ENCODE measurements at regions not wholly inside any gene's neighbourhood (a gene's known extent, or its start where the extent isn't known, plus 50 kb on each side); places are given as distances from the start of the nearest gene placed in this dataset.

DNA sequence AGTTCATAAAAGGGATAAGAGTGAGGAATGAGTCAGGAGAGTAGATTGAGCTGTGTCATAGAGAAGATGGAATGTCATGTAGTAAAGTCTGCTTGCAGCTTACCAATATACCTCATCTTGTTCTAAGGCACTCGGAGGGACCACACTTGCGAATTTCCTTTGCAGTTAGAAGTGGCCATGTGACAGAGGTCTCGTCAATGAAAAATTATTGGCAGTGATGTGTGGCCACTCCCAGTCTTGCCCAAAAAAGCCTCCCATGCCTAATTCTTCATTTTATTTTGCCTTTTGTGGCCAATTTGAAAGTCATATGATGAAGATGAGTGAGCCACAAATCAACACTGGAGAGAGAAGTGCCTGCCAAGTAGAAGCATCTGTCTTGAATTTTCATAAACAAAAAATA lies 465.6 kb upstream of the ZNF385D start:
- no peak for DNase-seq (ENCODE audit: low read depth in 2 of 2)

DNA sequence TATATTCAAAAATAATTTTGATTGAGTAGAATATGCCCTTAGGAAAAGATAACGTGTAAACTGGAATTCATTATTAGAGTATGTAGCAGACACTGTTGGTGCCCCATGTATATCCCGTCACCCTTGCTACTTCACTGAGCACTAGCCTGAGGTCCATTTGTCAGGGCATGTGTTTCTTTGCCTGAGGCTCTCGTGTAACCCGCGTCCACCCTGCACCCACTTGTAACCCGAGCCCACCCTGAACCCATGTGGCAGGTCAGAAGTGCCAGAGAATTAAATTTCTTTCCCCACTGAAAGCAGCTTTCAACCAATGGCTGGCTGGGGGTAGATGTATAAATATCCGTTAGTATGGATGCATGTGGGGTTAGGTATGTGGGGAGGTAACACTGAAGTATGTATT lies 474.2 kb upstream of the ZNF385D start:
- no peak for DNase-seq (ENCODE audit: low read depth in 2 of 2)

DNA sequence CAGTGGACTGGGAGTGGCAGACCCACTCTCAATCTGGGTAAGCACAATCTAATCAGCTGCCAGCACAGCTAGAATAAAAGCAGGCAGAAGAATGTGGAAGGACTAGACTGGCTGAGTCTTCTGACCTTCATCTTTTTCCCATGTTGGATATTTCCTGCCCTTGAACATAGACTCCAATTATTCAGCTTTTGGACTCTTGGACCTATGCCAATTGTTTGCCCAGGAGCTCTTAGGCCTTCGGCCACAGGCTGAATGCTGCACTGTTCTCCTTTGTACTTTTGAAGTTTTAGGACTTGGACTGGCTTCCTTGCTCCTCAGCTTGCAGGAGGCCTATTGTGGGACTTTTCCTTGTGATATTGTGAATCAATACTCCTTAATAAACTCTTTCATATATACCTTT lies 477.7 kb upstream of the ZNF385D start:
- DNase-seq (ENCODE audit: low read depth in 2 of 2) = no peak

DNA sequence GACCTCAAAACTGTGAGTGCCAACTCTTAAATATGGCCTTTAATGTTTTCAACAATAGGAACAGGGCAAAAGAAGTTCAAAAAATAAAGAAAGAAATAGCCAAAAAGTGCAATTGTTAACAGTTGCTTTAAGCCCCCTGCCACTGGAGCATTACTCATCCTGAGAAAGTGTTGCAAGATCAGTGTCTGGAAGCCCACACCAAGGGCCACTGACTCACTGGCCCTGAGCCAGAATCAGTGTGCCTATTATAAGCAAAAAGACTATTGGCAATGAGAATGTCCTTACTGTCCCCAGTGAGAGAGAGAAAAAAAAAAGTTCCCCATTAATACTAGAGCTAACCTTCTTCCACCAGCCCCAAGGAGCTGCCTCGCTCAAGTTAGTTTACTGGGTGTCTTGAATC lies 480.1 kb upstream of the ZNF385D start:
- DNase-seq (ENCODE audit: low read depth in 2 of 2) = no peak

DNA sequence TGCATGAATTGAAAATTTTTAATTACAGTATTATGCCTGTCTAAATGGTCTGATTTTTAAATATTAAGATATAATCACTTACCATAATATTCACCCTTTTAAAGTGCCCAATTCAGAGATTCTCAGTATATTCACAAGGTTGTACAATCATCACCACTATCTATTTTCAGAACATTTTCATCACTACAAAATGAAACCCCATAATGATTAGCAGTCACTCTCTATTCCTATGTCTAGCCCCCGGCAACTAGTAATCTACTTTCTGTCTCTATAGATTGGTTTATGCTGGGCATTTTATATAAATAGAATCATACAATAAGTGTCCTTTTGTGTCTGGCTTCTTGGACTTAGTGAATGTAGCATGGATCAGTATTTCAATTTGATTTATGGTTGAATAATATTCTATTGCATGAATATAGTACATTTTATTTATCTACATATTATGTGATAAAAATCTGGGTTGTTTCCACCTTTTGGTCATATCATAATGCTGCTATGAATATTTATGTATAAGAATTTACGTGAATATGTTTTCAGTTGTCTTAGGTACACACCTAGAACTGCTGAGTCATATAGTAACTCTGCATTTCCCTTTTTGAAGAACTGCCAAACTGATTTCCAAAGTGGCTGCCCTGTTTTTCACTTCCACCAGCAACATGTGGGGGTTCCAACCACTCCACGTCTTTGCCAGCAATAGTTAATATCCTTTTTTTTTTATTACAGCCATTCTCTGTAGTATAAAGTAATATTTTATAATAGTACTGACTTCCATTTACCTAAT lies 485.7 kb upstream of the ZNF385D start:
- no peak for DNase-seq (ENCODE audit: low read depth in 2 of 2)

DNA sequence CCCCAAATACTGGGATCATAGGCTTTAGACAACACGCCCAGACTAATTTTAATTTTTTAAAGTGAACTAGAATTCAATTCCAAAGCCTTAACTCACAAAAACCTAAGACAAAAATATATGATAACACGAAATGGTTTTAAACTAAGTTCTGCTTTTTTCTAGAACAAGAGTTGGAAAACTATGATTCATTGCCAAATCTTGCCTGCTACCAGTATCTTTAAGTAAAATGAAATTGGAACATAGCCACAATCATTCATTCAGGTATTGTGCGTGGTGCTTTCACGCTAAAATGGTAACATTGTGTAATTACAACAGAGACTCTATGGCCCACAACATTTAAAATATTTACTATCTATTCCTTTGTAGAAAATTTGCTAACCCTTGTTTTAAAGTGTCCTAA lies 488.0 kb upstream of the ZNF385D start:
- DNase-seq (ENCODE audit: low read depth in 2 of 2) = no peak

DNA sequence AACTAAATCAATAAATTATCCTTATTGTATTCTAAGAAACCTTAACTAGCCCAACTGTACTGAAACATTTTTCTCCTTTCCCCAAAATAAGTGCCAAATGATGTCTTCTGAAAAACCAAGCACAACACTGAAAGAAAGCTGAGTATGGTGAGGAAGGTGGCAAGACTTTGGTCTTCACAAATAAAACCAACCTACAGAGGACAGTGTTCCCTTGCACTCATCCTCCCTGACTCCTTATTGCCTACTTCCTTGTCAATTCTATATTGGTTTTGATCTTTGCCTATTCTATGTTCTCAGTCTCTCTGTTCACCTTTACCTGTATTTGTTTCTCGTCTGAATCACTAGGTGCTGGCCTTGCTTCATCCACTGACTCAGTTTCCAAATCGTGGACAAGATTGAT lies 490.1 kb upstream of the ZNF385D start:
- no peak for DNase-seq (ENCODE audit: low read depth in 2 of 2)

DNA sequence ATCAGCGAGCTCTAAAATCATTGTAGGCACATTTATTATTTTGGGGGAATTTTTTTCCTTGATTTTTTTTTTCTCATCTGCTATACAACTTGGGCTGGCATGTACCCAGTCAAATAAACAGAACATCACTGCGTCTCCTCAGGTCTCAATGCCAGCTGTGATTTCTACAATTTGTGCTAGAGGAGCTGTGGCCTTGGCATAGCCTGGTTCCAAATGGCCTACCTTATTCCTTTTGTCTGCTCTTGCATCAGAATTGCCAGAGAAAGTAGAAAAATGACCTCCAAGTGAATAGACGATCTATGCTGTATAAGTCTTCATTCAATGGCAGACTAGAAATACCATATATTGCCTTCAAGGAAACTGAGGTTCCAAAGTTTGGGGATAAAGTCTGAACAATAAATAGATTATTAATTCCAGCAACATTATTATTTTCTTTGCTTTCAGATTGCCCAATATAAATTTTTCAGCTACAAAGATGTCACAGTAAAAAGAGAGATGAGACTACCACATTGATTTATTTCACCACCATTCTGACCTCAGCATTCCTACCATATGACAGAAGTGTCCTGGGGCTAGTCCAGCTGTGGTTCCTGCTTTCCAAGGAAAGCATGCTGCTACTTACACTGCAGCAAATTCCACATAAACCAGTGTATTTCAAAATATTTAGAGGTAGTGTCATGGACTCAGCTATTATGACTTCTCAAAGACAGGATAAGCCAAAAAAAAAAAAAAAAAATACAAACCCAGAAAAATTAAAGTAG lies 493.9 kb upstream of the ZNF385D start:
- no peak for DNase-seq (ENCODE audit: low read depth in 2 of 2)

DNA sequence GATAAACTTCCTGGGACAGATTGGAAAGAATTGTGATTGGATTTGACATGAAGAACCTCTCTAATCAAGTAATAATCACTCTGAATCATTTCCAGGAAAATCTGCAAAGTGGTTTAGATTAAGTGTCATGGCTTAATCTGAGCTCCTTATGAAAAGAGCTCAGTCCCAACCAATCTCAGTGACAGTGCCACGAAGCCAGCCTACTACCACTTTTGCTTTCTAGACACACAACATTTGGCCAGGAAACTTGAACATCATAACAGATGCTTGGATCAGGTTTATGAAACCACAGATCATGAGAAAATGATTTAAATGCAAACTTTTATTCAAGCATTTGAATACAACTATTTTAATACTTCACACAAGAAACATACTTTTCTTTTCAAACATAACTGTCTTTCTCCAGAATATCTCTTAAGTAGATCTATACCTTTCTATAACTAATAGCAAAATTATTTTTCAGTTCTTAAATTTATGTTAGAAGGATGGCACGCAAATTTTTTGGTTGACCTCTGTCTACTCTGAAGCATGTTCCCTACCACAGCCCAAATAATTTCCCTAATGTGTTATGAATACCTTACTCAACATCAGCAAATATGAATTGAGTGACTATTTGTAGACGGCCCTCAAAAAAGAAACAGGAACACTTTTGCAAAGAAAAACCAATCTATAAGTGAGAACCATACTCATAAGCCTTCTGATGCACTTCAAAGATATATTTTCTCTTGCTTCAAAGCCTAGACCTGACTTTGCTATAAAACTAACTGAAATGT lies 495.0 kb upstream of the ZNF385D start:
- no peak for DNase-seq (ENCODE audit: low read depth in 2 of 2)

DNA sequence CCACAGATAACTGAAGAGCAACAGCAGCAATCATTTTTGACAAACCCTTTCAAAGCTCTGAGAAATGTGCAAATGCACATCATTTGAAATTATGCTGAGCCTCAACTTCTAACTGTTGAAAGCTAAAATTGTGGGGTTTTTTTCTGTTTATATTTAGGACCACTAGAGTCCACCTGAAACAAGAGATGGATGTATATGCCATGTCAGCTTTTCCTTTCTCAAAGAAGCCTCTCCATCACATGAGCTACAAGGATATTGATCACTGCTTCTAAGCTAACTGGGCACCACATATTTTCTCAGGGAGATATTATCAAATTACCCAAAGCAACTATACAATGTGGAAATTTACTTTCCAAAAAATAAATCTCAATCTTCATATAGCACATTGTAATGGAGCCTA lies 498.6 kb upstream of the ZNF385D start:
- no peak for DNase-seq (ENCODE audit: low read depth in 2 of 2)

DNA sequence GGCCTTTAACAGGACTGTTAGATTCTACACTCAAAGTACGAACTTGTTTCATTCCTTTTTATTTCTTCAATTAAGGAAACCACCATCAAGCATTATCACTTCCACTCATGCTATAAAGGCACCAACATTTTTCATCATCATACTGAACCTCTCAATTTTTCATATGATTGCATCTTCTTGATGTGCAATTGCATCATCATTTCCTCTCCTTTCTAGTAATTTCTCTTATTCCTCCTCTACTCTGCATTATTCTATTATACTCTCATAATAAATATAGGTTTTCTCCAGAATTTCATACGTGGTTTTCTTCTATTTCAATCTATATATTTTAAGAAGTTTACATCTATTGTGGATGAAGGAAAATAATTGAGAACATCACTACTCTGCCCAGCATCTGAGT lies 506.2 kb upstream of the ZNF385D start:
- DNase-seq (ENCODE audit: low read depth in 2 of 2) = no peak

DNA sequence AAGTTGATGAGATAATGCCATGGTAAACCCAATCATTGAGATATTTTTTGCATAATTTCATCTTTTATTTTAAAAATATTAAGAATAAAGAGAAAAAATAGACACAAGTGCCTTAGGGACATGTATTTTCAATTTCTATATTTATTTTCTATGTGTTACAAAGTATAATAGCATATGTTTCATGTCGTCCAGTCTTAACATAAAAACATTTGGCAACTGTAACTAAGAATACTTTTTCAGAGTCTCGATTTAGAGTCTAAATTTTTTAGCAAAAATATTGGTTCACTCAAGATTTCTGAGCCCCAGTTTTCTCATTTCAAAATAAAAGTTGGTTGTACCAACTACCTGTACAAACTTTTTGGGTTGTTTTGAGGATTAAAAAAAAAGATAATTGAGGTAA lies 511.4 kb upstream of the ZNF385D start:
- DNase-seq (ENCODE audit: low read depth in 2 of 2) = no peak

DNA sequence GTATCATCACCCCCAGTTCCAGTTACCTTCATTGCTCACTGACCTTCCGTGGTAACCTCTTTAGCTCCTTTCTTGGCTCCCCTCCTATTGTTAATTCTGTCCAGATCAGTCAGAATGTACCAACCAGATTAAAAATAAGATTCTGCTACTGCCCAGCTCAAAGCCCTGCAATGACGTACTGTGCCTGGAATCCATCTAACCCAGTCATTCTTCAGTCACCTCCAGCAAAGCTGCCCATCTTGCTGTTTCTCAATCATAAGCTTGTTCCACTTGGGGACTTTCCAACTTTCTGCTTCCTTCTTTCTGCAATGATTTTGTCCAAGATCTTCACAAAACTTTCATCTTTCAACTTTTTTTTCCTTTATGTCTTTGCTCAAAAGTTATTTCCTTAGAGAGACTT lies 512.0 kb upstream of the ZNF385D start:
- no peak for DNase-seq (ENCODE audit: low read depth in 2 of 2)

DNA sequence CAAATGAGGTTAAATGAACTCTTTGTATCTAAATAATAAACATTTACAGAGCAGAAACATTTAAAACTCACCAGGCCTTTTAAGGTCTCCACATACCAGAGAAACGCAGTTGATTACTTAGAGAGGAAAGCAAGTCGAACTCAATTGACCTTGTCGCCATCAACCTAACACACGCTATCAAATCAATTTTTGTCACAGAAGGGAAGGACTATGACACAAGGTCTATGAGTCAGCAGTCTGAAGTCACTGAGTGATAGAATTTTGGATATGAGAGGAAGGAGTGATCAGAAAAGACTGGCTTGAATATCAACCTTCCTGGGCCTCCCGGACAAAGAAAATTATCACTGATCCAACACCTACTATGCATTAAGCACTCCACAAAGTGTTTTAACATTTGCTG lies 514.4 kb upstream of the ZNF385D start:
- DNase-seq (ENCODE audit: low read depth in 2 of 2) = no peak

DNA sequence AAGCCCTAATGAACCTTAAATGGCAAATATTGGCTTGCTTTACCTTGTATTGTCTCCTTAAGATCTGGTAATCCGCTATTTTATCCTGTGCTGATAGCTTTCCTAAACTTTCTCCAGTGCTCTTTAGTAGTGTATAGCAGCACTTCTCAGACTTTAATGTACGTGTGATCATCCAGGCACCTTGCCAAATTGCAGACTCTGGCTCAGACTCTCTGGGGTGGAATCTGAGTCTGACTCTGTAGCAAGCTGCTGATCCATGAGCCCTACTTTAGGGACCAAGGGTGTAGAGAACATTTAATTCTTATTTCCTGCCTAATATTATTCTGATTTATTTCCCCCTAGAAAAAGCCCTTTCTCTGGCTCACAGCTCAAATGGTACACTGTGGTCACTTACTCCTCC lies 518.8 kb upstream of the ZNF385D start:
- no peak for DNase-seq (ENCODE audit: low read depth in 2 of 2)

DNA sequence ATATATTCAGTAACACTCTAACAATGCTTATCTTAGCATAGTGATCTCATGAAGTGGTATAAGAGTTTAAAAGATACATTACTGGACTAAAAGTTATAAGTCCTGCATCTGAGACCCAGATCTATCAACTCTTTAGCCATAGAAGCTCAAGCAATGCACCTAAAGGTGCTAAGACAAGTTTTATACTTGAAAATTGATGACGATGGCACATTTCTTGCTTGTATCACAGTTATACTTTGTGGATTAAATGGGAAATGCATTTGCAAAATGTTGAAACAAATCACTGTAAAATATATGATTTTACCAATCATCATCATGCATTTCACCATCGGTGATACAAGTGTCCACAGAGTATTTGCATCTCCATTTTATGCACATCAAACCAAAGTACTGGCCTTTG lies 525.3 kb upstream of the ZNF385D start:
- DNase-seq (ENCODE audit: low read depth in 2 of 2) = no peak

DNA sequence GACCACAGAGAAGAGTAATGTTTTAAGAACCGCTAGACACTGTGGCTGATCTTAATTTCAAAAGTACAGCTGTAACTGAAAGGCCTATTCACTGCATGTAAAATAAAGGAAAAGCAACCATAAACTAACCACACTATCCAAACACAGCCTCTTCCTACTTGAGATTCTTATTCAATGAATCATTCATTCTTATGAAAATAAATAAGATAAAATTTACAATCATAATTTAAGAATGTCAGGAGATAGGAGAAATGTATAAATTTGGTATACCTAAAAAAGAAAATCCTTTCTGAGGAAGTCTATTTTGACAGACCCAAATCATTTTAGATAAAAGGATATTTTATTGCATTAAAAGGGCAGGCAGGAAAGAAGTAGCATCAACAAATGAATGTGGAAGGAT lies 533.5 kb upstream of the ZNF385D start:
- no peak for DNase-seq (ENCODE audit: low read depth in 2 of 2)

DNA sequence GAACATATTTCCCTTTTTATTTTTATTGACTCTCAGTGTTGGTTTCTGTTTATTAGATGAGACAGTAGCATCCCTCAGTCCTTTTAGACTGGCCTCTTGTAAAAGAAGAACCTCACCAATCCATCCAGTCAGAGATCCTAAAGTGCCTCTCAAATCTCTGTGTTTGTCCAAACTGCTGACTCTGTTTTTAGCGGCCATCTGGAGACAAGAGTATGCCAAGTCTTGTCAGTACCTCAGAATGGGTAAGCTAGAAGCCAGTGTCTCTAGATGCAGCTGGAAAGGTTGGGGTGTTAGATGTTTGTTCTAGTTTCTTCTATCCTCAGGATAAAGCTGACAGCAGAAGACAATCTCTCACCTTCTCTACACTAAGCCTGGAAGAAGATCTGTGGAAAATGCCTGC lies 537.7 kb upstream of the ZNF385D start:
- no peak for DNase-seq (ENCODE audit: low read depth in 2 of 2)

DNA sequence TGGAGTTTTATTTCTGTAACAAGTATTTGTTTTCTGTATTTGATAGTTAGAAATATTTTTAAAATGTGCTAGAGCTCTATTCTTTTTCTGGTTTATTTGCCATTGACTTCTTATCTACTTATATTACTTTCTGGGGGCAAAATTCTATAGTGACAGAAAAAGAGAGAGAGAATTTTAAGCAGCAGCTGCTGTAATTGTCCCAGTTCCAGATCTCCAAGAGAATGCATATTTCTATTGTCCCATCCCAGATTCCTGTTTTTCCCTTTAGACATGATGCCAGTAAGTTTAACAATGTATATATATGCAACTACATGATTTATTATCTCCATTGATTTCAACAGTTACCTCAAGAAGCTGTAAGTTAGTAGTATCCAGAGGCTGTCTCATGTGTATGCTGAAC lies 541.7 kb upstream of the ZNF385D start:
- no peak for DNase-seq (ENCODE audit: low read depth in 2 of 2)

DNA sequence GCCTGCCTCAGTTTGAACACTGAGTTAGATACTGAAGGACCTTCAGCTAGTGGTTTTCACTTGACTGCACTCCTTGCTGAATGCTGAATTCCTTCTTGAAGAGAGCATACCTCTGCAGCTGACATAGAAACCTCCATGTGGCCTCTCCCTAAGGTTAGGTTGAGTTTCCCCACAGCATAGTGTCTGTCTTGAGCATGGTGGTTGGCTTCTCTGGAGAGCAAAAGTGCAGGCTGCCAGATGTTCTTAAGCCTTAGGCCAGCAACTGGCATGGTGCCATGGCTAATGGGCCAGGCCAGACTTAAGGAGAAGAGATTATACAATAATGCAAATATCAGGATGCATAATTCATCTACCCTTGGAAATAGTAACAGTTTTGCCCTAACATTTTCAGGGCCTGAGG lies 545.6 kb upstream of the ZNF385D start:
- DNase-seq (ENCODE audit: low read depth in 2 of 2) = no peak

DNA sequence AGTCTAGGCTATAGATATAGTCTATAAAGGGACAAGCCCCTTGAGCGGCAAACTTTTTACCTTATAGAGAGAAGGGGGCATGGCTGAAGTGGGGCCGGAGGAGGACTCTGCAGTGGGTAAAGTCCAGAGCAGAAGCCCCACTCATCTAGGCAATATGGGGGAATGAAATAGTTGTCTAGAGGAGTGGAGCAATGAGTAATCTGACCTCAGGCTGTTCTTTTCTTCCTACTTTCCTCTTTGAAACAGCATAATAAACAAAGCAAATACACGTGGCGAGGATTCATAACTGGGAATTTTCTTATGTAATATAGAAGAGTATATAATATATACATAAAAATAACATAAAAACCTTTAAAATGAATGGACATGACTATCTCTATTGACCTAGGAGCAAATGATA lies 546.4 kb upstream of the ZNF385D start:
- DNase-seq (ENCODE audit: low read depth in 2 of 2) = no peak

DNA sequence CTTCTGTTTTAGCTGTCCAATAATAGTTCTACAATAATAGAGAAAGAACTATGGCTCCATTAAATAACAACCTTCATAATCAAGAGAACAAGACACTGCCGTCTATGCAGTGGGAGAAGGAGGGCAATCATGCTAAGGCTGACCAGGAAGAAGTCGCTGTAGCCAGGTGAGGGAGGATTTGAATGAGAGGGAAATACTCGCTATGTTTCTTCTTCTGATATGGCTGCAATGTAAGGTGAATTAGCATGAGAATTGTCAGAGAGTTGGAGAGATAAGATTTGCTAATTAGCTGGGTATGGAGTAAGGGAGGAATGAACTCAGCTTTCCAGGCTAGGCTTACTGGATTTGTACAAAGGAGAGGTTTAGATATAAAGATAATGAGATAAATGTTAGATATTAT lies 555.4 kb upstream of the ZNF385D start:
- no peak for DNase-seq (ENCODE audit: low read depth in 2 of 2)

DNA sequence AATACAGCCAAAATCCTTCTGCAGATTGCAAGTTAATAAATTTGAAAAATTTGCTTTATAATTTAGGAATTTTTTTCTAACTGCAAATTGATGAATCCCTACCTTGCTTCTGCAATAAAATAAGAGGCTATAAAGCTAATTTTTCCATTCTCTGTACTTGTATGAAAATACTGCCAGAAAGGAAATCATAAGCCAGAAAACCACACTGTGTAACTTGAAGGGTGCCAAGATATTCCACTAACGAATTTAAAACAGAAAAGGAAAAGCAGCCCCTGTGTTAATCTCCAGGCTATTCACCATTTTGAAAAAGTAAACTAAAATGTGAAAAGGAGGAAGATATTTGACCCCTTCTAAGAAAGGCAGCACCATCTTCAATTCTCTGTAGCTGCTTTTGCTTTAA lies 557.9 kb upstream of the ZNF385D start:
- no peak for DNase-seq (ENCODE audit: low read depth in 2 of 2)

Data from stimulated activated CD4-positive, alpha-beta T cell treated with anti-CD3 and anti-CD28 coated beads, Interleukin-1b, Interleukin-23, amount 100 ng/mL, for 4 hours (primary cell).